ENCODE measurements at regions not wholly inside any gene's neighbourhood (a gene's known extent, or its start where the extent isn't known, plus 50 kb on each side); places are given as distances from the start of the nearest gene placed in this dataset.
"Not testable (repeated sequence)": the region's sequence is repeated elsewhere in the genome, so short reads cannot be mapped to it uniquely, and the experiment has no call there.

DNA sequence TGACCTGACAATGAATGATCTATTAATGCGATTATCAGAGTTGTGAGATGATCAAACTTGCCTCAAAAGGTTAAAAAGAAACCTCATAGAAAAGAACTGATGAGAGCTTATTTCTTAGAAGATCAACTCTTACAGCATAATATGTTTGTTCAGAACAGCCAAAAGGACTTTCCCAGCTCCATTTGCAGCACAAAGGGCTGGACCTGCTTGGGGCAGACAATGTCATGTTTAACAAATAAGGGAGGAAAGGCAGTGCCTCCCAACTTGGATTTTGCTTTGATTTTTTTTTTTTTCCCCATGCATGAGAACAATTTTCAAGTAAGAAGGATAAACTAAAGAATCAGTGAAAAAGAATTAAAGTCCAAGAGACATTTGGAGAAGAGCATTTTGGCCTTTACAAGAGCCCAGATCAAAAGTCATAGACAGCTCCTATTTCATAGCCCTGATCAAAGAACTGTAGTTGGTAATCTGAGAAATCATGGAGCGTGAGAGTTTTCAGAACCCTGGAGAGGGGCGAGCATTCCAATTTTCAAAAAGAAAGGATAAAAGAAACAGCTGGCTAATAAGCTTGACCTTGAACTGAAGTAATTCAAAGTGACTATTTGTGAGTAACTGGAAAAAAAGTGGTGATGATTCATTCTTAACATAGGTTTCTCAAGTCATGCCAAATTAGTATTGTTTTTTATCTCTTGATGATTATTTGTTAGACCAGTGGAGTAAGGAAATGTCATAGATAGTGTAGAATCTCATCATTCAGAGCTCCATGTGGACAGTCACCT, 136.0 kb upstream of the CFAP20DC start:
- peak; percentile 39 for DNase-seq

DNA sequence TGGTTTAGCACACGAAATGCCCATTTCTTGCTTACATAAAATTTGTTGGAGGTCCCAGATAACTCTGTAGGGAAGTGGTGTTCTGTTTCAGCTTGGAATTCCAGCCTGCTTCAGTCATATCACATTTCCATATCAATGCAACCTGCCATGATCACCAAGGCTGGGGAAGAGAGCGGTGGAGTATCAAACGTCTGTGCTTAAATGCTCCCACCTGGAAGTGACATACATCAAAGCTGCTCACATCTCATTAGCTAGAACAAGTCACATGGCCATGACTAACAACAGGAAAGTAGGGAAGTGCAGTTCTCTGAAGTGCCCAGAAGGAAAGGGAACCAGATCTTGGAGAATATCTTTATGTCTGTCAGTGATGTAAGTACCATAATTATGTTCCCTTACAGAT, 130.2 kb upstream of the CFAP20DC start:
- DNase-seq = no peak

DNA sequence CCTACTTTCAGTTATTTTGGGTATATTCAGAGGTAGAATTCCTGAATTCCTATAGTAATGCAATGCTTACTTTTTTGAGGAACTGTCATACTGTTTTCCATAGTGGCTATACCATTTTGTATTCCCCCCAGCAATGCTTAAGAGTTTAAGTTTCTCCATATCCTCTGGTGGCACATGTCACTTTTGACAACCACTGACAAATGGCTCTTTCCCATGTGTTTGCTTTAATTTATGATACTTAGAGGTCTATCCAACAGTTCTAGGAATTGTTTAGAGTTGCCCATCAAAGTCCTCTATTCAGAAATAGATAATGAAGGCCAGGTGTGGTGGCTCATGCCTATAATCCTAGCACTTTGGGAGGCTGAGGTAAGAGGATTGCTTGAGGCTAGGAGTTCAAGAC, 128.9 kb upstream of the CFAP20DC start:
- DNase-seq = no peak

DNA sequence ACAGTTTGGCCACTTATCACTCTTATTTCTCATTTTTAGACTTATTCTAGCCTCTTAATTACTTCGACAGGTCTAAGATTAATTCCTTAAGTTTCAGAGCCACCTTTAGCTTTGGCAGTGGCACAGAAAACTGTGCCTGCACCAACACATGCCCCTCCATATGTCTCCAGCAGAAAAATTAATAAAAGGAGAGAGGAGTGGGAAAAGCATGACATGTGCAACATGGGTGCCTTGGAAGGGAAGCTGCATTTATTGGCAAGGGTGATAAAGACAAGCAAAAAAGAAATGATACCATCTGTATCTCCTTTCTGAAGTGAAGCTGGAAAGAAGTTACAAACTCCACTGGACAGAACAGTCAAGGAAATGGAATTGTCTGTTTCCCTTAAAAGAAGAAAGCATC, 121.7 kb upstream of the CFAP20DC start:
- no peak for DNase-seq

DNA sequence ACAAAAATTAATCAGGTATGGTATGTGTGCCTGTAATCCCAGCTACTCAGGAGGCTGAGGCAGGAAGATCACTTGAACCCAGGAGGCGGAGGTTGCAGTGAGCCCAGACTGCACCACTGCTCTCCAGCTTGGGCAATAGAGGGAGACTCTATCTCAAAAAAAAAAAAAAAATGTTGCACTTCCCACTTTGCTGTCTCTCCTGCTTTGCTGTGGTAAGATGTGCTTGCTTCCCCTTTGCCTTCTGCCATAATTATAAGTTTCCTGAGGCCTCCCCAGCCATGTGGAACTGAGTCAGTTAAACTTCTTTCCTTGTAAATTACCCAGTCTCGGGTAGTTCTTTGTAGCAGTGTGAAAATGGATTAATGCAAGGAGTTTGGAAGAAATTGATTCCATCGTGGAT, 120.3 kb upstream of the CFAP20DC start:
- not testable (repeated sequence) for DNase-seq

DNA sequence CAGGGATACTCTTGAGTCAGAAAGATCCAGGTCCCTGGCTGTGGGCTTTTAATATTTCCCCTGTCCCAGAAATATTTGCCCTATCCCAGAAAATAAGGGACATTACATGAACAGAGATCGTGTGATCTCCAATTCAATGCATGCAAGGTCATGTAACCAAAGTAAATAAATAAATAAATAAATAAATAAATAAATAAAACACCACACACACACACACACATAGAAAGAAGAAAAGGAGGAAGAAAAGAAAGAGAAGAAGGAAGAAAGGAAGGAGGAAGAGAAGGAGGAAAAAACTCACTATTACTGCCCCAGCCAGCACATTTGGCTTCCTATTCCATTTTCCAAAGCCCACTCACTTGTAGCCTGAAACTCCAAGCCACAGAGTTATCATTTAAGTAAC, 117.9 kb upstream of the CFAP20DC start:
- DNase-seq = no peak

DNA sequence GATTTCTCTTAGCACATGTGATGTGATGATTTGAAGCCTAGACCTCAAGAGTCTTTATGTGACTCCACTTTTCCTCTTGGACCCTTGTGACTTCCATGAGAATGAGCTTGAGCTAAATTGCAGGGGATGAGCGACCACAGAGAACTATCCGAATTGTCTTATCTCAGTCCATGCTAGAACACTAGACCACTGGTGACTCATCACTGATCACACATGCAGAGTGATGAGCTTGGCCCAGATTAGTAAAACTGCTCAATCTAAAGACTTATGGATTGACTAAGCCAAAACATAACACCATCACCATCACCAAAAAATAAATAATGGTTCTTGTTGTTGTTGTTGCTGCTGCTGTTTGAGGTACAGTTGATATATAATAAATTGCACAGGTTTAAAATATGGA, 114.1 kb upstream of the CFAP20DC start:
- peak; percentile 5 for DNase-seq

DNA sequence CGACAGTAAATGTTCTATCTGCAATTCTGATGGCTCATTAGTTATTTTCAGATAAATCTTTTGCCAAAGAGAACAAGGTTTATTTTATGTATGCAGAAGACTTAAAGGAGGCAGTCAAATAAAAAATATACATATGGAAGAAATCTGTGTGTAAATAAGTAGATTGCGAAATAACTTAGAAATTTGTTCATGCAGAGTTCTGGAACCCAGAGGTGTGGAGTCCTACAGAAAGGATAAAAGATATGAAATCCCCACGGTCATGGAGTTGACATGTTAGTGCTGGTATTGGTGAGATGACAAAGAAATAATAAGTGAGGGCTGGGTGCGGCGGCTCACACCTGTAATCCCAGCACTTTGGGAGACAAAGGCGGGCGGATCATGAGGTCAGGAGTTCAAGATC, 111.2 kb upstream of the CFAP20DC start:
- no peak for DNase-seq

DNA sequence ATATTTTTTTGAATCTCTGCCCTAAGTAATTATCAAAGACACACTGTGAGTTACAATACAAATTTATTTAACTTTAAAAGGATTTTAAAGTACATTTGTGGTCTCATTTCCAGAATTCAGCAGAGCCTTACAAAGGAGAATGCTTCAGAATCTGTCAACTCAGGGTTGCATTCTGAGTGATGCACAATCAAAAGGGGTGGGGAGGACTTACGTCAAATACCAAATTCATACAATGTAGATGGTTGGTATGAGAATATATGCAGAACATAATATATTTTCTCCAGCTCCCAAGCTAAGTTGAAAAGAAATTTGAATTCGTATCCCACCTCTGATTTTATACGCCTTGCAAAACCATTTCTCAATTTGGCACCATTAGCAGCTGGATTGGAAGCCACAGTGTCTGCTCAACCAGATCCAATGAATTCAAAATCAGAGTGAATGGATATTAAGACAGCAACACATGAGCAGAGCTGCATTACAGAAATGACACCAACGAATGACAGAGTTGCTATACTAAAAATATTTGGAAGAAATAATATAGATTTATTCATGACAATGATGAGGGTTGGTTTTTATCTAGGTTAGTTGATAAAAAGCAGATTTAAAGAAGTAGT, 110.4 kb upstream of the CFAP20DC start:
- DNase-seq = no peak

DNA sequence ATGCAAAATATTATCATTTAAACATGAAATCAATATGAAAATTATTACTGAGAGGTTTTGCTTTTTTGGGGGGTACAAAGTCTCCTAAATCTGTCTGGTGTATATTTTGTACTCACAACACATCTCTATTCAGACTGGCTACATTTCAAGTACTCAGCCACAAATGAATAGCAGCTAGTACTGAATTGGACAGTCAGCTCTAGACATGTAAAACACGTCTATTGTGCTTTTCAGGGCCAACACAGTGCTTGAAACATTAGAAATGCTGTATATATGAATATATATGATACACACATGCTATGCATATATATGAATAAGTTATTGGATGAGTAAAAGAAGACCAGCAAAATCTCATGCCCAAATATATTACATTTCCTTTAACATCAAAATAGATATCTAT, 103.8 kb upstream of the CFAP20DC start:
- DNase-seq = no peak

DNA sequence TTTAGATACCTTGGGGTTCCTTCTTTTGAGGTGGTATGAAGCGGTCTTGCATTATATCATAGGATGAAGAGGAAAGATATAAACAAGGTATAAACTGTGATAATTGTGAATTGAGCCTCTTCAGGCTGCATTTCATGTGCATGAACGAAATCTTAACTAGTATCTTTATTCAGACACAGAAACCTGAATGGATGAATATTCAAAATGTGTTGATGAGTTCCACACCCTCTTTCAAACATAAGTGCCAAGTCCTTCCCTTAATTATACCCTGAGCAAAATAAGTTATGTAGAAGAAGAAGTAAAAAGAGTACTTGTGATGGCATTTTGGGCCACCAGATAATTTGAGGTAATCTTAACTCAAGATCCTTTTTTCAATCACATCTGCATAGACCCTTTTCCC, 103.1 kb upstream of the CFAP20DC start:
- DNase-seq = no peak

DNA sequence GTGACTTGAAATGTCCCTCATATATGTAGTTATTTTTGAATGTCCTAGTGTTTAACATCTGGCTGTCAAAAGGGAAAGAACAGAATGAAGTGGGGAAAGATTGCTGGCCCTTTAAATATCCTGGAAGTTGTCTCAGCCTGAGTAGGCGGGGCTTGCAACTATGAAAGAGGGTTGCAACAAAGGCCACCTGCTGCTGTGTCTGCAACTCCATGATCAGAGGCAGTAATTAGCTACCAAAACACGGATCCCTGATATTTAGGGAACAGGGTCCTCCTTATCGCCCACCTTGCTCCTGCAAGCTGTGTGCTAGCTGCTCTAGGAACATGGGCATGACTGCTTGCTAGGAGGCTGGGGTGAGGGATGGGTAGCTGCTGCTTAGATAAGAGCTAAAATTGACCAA, 100.2 kb upstream of the CFAP20DC start:
- DNase-seq = no peak

DNA sequence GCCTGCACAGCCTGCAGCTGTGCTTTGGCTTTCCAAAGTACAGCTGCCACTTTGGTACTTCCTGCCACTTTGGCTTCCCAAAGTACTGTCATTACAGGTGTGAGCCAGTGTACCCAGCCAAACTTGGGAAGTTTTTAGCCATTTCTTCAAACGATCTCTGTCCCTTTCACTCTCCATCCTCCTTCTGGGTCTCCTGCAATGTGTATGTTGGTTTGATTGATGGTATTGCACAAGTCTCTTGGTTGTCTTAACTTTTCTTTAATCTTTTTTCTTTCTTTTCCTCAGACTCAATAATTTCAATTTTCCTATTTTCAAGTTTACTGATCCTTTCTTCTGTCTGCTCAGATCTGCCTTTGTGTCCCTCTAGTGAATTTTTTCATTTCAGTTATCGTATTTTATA, 99.3 kb upstream of the CFAP20DC start:
- DNase-seq = no peak

DNA sequence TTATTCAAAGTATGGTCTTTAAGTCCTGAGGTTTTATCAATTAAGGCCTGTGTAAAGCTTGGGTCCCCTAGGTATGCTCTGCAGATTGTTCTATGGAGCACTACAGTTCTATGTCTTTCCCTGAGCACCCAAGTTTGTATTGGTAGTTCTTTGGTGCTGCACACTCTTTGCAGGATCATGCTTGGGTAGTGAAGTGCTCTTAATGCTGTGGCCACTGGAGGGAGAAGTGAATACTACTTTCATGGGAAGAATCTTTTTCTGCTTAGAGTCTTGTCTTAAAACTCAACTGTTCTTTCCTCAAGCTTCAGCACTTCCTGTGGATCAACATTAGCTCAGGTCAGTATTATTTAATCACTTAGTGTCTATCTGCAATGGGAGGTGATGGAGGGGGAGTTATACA, 93.6 kb upstream of the CFAP20DC start:
- DNase-seq = no peak

DNA sequence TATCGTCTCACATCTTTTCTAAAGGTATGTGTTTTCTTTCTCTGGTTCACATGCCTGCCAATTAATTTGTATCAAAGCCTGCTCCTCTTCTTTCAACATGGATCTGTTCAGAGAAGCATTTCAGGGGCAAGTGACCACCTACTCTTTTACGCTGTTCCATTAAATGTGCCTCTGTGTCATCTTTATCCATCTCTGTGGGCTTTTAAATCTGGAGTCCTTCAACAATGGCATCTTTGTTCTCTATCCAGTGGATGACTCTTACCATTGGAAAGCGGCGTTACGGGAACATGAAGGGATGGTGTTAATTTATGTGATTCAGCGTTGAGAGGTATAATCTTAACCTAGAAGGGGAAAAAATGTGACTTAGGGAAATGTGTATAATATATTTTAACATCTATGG, 92.7 kb upstream of the CFAP20DC start:
- no peak for DNase-seq

DNA sequence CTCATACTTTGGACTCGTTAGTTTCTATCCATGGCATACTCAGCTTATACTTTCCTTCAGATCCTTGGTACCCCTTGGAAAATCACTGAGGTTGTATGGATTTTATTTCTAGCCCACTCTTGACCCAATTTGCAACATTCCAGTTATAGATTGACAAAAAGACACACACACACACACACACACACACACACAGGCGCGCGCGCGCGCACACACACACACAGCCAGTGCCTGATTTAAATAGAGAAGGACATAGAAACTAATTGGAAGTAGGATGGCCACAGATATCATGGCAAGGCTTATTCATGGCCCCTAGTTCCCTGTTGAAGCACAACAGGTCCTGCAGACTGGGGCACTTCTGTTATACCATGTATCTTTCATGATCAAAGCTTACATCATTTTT, 89.1 kb upstream of the CFAP20DC start:
- no peak for DNase-seq

DNA sequence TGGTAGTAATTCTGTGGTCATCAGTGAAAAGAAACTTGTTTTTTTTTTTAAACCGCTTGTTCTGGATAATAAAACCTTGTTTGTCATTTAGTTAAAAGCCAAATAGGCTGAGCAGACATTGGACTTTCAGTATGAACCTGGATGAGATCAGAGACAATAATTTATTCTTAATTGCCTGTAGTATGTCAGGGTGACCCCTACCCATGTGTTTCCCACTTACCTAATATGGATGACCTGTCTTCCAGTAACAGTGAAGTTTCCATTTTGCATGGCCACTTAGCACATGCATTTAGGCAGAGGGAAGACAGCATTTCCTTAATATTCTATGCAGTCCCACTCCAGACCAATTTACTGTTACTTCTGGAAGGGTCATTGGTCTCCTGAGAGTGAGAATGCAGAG, 87.6 kb upstream of the CFAP20DC start:
- DNase-seq = no peak

DNA sequence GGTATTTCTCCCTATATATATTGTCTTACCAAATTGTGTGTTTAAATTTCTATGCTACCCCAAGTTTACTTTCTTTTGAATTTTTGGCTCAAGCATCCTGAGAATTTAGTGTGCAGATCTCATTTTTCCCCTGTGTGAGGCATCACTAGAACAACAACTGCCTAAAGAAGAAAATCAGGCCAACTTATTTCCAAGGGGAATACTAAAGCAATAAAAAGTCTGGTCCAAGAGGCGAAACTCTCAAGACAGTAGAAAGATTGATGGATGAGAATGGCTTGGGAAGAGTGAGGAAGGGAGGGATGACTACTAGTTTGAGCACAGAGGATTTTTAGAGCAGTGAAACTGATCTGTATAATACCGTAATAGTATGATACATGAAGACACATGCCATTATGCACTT, 86.3 kb upstream of the CFAP20DC start:
- no peak for DNase-seq

DNA sequence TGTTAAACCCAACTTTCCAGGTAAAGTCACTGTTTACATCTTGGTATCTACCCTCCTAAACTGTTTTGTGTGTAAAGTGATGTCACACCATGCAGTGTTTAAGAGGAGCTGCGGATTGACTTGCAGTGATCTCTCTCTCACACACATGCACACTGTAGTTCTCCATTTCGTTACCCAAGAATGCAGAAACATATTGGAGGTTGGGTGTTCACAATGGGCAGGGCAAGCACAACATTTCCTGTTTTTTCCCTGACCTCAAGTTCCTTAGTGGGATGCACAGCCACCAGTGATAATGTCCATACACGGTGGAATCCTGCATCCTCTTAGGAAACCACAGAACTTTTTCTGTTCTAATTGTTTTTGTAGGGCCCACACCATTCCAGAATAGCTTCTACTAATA, 85.3 kb upstream of the CFAP20DC start:
- no peak for DNase-seq

DNA sequence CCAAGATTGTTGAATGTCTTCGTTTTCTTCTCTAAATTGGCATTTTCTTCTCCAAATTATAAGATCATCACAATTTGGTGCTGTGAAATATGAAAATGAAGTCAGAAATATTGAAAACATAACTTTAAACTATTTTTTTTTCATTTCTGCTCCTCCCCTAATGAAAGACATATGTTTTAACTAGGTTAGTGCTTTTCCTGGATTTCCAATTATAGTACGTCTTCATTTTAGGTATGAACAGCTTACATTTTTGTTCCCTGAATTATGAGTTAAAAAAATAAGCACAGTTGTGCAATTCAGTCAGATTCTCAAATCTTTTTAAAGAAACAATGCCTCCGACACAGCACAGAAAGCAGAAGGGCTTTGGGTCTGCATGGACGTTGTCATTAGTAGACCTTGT, 83.5 kb upstream of the CFAP20DC start:
- DNase-seq = peak; percentile 90

DNA sequence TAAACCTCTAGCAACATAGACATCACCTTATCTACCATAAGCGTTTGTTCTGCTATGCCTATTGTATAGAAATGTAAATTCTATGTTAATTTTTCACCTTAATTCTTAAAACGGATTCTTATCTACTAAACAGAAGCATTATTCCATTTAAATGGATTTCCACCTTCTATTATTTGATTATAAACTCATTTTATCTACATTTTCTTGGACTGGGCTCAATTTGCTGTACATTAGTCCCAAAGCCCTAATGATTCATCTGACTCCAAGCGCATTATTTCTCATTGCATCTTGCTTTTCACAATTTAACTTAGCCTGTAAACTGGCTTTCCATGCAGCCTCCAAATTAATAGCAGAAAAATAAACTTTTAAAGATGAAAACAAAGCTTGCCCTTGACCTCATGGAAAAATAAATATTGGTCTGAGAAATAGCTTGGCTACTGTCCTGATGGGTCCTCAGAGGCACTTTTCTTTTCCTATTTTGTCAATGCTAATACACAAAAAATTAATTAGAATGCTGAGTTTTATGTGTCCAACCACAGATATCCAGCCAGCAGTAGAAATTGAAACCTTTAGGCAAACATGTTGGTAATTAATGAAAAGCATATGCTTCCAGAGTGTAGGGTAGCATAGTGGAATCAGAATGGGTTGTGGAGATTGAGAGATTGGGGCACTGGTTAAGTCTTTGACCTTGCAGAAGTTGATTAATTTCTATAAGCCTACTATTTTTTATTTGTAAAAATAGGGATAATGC, 81.4 kb upstream of the CFAP20DC start:
- peak; percentile 81 for DNase-seq

DNA sequence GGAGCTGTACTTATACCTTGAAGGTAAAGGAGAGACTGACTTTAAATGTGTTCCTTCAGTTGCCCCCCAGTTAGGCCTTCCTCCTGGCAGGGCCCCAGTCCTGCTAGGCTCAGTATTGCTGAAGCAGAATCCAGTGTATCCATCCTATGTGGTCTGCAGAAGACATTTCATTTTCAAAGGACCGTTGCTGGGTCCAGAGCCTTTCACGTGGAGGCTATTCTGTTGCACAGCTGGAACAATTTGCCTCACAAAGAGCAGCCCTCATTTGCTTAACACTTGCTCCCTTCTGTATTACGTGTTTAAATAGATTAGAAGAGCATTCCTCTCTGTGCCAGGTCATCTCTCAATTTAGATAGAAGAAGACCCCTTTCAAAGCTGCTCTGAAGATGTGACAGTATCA, 78.9 kb upstream of the CFAP20DC start:
- DNase-seq = no peak

DNA sequence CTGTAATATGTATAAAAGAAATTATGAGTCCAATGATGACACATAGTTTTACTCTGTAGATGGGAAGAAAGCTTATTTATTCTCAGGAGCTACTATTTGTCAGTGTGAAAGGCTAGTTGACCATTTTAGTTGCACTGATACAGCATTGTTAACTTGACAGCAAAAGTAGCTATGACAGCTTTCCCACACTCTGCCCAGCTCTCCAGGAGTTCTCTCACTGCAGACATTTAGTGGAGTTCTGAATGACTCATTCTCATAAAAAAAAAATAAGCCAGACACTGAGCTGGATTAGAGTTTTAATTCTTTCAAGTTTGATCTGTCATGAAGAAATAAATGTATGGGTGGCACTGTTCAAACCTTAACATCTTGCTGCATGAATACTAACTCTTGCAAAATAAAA, 77.2 kb upstream of the CFAP20DC start:
- peak; percentile 95 for DNase-seq

DNA sequence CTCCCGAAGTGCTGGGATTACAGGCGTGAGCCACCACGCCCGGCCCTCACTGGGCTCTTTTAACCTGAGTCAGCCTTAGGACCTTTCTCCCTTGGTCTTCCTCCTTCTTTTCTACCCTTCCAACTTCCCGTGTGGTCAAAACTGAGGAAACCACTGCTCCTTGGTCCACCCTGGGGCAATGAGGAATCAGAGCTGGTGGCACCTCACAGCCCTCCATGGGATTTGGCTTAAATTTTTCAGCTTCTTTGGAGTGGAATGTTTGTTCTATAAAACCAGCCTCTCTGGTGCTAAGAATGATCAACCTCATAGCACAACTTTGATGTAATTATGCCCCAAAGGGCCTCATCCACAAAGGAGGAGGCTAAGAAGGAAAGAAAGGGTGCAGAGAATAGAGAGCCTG, 76.6 kb upstream of the CFAP20DC start:
- DNase-seq = peak; percentile 59
